NCI-H187 (cell line): ENCODE measurements at regions not wholly inside any gene's neighbourhood (a gene's known extent, or its start where the extent isn't known, plus 50 kb on each side); places are given as distances from the start of the nearest gene placed in this dataset.
"Not testable (repeated sequence)": the region's sequence is repeated elsewhere in the genome, so short reads cannot be mapped to it uniquely, and the experiment has no call there.

Experiments
- DNase-seq, 2 experiments: peaks; one replicate each; lab custom pipeline; 2025; lab: John Stamatoyannopoulos, UW

GRCh38 chr14:29982171-29982570 is 54.5 kb upstream of the PRKD1 start:
- no peak for DNase-seq

GRCh38 chr14:29982993-29983392 is 55.3 kb upstream of the PRKD1 start:
- no peak for DNase-seq

- not testable (repeated sequence) for DNase-seq
Measured at GRCh38 chr14:29990344-29990857, 62.8 kb upstream of the PRKD1 start.

- DNase-seq = no peak
Measured at GRCh38 chr14:29990993-29991392, 63.3 kb upstream of the PRKD1 start.

DNA sequence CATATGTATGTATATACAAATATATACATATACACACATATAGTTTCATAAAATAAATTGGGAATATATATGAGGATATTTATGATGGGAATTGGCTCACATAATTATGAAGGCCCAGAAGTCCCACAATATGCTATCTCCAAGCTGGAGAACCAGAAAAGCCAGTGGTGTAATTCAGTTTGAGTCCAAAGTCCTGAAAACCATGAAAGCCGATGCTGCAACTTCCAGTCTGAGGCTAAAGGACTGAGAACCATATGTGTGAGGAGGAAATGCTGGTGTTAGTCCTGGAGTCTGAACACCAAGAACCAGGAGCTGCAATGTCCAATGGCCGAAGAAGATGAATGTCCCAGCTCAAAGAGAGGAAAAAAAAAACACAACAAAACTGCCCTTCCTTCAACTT is 65.5 kb upstream of the PRKD1 start:
- no peak for DNase-seq

- no peak for DNase-seq
Measured at GRCh38 chr14:29999013-29999539, 71.4 kb upstream of the PRKD1 start.

DNA sequence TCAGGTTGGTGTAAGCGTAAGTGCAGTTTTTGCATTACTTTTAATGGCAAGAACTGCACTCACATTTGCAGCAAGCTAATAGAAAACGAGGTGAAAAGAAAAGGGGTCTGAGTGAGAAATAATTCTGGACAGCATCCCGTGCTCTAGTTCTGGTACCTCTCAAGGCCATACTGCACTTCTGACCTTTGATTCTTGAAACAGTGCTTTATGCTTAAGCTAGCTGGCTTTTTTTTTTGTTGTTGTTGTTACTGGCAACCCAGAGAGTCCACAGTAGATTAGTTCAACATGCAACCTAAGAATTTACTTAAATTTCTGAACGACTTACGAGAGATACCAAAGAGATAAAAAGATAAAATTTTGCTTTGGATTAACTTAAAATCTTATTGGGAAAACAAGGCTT is 75.2 kb upstream of the PRKD1 start:
- no peak for DNase-seq

GRCh38 chr14:30005114-30005808 is 77.6 kb upstream of the PRKD1 start:
- DNase-seq = peak in 1 of 2 experiments; percentile 6

DNA sequence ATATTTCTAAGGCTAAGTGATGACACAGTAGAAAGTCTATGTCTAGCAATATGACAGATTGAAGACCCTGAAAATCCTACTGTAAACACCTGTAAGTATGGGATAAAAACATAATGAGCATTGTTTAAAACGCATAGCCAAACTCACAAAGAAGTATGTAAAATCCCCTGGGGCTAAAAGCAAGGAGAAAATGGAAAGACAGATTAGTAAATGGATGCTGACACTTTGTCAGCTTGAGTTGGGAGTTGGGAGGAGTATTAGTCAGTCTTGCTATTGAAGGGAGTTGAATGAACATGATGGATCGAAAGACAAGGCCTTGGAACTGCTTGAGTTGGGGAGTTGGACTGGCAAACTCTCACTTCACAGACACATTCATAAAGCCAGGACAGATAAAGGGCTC is 79.0 kb upstream of the PRKD1 start:
- no peak for DNase-seq

DNA sequence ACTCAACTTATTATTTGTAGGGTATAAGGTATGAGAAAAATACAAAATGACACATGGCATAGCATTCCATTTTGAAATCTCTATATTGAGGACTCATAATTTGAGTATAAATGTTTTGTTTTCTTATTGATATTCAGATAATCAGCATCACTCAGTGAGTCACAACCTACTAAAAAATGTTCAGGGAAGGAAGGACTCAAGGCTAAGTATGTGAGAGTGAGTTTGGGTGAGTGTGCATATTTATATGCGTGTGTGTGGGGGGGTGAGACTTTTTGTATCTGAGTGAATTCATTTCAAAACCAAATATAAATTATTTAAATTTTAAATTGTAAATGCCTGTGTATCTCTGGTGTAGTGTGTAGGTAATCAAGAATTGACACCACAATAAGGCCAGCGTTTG is 87.8 kb upstream of the PRKD1 start:
- DNase-seq = no peak

DNA sequence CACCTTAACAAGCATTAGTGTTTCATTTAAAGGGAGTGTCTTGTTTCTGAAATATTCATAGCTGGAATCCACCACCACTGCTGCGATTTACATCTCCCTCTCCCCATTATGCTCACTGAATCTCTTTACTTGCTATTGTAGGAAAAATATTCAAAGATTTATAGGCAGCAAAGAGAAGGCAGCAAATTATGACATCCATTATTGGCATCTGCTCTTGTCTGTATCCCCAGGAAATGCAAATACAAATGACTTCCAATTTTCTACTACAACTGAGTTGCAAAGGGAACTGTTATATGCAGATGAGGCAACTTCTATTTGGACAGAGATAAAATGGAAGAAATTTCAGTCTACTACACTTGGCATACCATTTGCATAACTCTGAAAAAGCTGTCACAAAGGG is 88.4 kb upstream of the PRKD1 start:
- no peak for DNase-seq

DNA sequence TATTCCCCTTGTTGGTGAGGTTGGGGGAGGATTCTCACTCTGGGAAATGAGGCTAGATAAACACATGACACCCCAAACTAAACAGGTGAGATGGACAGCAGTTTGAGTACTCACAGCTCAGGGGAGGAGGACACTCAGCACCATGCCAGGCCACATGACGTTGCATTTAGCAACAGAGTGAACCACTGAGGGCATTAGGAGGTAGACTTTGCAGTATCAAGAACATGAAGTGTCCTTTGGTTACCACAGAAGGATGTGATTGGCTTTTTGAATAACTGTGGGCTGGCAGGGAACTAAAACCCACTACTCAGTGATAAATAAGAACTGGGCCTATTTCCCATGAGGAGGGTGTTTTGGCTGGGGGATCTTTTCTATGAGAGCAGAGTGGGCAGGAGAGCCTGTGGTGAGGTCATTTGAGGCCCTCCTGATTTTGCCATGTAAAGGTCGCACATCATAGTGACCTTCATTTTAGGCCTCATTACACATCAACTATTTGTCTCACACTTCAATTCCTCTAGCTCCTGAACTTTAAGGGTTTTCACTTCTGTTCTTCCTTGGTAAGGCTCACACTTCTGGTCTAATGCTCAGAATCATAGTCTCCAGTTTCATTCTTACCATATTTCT is 89.8 kb upstream of the PRKD1 start:
- DNase-seq = no peak

- DNase-seq = no peak
Measured at GRCh38 chr14:30020271-30020670, 92.6 kb upstream of the PRKD1 start.

GRCh38 chr14:30020687-30021086 is 93.0 kb upstream of the PRKD1 start:
- DNase-seq = no peak

GRCh38 chr14:30023350-30023749 is 95.7 kb upstream of the PRKD1 start:
- DNase-seq = not testable (repeated sequence)

DNA sequence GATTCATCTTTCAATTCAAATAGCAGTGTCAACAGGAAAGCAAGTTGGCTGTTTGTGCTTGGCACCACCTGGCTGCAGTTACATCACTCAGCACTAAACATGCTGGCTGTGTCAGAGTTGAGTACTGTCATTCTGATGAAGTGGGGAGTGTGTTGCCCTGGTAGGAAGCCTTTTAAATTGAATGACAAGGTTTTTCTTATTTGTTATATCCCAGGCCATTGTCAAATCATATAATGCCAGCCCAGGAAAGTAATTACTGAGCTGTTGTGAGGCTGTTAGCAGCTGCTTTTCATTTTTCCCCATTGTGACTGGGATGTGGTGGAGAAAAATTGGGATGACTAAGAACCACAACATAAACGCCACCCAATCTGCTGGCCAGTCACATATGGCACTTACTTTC is 106.5 kb upstream of the PRKD1 start:
- peak; percentile 49 to 75 for DNase-seq

DNA sequence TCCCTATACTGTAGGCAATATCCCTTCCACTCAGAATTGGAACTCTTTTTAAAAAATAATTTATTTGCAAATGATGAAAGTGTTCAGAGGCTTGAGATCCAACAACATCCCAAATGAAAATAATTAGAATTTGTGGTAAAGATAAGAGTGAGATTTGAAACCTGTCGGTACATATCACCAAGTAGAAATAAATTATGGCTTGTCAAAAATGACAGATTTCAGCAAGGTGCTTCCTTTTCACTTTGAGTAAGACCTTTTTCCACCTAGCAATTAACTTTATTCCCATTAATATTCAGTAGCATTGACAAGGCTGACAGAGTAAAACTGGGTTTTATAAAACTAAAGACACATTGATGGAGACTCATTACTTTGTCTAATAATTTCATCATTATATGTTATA is 107.7 kb upstream of the PRKD1 start:
- DNase-seq = no peak

- no peak for DNase-seq
Measured at GRCh38 chr14:30045720-30046119, 118.1 kb upstream of the PRKD1 start.

- no peak for DNase-seq
Measured at GRCh38 chr14:30053103-30053502, 125.5 kb upstream of the PRKD1 start.

DNA sequence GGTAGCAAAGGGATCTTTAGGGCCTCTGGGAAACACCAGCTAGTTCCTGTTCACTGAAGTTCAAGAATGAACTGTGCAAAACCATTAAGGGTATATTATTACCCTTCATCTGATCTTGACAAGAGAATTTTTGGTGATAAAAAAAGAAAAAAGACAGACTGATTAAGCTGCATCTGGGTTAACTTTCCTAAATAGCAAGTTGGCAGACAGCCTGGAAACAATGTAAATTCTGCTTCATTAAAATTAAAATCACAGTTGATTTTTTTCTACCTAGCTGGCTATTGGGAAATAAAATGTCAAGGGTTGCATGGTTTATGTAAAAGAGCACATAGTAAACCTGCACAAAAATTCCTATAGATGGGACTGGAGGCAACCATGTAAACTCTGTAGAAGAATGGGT is 126.6 kb upstream of the PRKD1 start:
- DNase-seq = no peak

GRCh38 chr14:30058401-30058800 is 130.8 kb upstream of the PRKD1 start:
- no peak for DNase-seq

GRCh38 chr14:30063746-30064145 is 136.1 kb upstream of the PRKD1 start:
- no peak for DNase-seq

DNA sequence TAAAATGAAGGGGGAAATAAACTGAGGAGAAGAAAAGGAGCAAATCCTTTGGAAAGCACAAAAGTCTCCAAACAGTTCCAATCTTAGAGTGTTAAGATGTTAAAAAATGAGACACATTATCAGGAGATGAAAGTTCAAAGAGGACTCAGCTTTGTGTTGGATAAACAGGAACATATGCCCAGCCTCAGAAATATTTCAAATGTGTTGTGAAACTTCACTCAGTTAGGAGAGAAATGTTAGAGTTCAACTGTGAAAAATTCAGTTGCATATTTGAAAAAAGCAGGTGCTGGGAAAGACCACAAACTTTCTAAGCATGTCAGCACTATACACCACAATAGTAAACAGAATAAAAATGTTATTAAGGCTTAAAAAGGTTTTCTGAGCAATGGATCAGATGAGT is 136.8 kb upstream of the PRKD1 start:
- DNase-seq = no peak

GRCh38 chr14:30069536-30069935 is 141.9 kb upstream of the PRKD1 start:
- DNase-seq = no peak
